ENCODE measurements at regions not wholly inside any gene's neighbourhood (a gene's known extent, or its start where the extent isn't known, plus 50 kb on each side); places are given as distances from the start of the nearest gene placed in this dataset.
"Not testable (repeated sequence)": the region's sequence is repeated elsewhere in the genome, so short reads cannot be mapped to it uniquely, and the experiment has no call there.

GRCh38 chr7:42722198-42722597 lies 189.7 kb downstream of the C7orf25 start:
- intact Hi-C loops (cut with DNase I): no loop called here
- Histone ChIP-seq H3K9me3 (no peaks in the 10 kb centered on the region), H3K36me3 (ENCODE audit: insufficient read depth in 1 of 2, low read depth in 1 of 2) (no peaks in the 10 kb centered on the region), H3K27me3 (ENCODE audit: insufficient read depth in 3 of 3, low read length in 2 of 3) (no peaks in the 10 kb centered on the region), H3K4me1 (no peaks in the 10 kb centered on the region), H3K4me3 (no peak overlapping the region), H3K27ac (no peak overlapping the region)
- DNase-seq: no peak
- no peak for ATAC-seq
- no peak for TF ChIP-seq CTCF (IDR thresholded peaks at IDR 0.05)

GRCh38 chr7:42720991-42721796 lies 190.7 kb downstream of the C7orf25 start:
- no peak for ATAC-seq
- Histone ChIP-seq H3K27ac (no peak overlapping the region), H3K4me3 (no peak overlapping the region), H3K4me1 (no peaks in the 10 kb centered on the region), H3K9me3 (no peaks in the 10 kb centered on the region), H3K27me3 (ENCODE audit: insufficient read depth in 3 of 3, low read length in 2 of 3) (no peaks in the 10 kb centered on the region), H3K36me3 (ENCODE audit: insufficient read depth in 1 of 2, low read depth in 1 of 2) (no peaks in the 10 kb centered on the region)
- TF ChIP-seq CTCF (IDR thresholded peaks at IDR 0.05): no peak
- WGBS, 3 donors: 51 to 60% (median 60%) methylated on average over 10 of the region's 10 CpGs
- no peak for DNase-seq
- intact Hi-C loops (cut with DNase I): no loop called here

GRCh38 chr7:42720012-42720411 lies 191.9 kb downstream of the C7orf25 start:
- intact Hi-C loops (cut with DNase I): no loop called here
- no peak for TF ChIP-seq CTCF (IDR thresholded peaks at IDR 0.05)
- H3K36me3 ChIP-seq (ENCODE audit: insufficient read depth in 1 of 2, low read depth in 1 of 2): no peaks in the 10 kb centered on the region
- no peaks in the 10 kb centered on the region for H3K27me3 ChIP-seq (ENCODE audit: insufficient read depth in 3 of 3, low read length in 2 of 3)
- no peak for DNase-seq
- H3K4me1 ChIP-seq: no peaks in the 10 kb centered on the region
- no peak for ATAC-seq
- no peaks in the 10 kb centered on the region for H3K9me3 ChIP-seq
- no peak overlapping the region for H3K4me3 ChIP-seq
- no peak overlapping the region for H3K27ac ChIP-seq

- H3K36me3 ChIP-seq (ENCODE audit: insufficient read depth in 1 of 2, low read depth in 1 of 2); H3K27ac ChIP-seq; H3K9me3 ChIP-seq; intact Hi-C loops (cut with DNase I); H3K4me1 ChIP-seq; H3K4me3 ChIP-seq; DNase-seq; H3K27me3 ChIP-seq (ENCODE audit: insufficient read depth in 3 of 3, low read length in 2 of 3); ATAC-seq: not testable (repeated sequence)
- 87 to 96% (median 94%) methylated on average over 2 of the region's 2 CpGs for WGBS, 3 donors
Measured at GRCh38 chr7:42718466-42718865, 193.4 kb downstream of the C7orf25 start.

GRCh38 chr7:42714356-42714755 lies 197.5 kb downstream of the C7orf25 start:
- Histone ChIP-seq H3K9me3 (peaks cover 11% of the 10 kb centered on the region), H3K4me1 (no peaks in the 10 kb centered on the region), H3K4me3 (no peak overlapping the region), H3K27me3 (ENCODE audit: insufficient read depth in 3 of 3, low read length in 2 of 3) (no peaks in the 10 kb centered on the region), H3K27ac (no peak overlapping the region), H3K36me3 (ENCODE audit: insufficient read depth in 1 of 2, low read depth in 1 of 2) (no peaks in the 10 kb centered on the region)
- intact Hi-C loops (cut with DNase I): no loop called here
- ATAC-seq (no peak), DNase-seq (no peak)
- no peak for TF ChIP-seq CTCF (IDR thresholded peaks at IDR 0.05)
- 22 to 35% (median 24%) methylated on average over 2 of the region's 2 CpGs for WGBS, 3 donors
